CD4-positive, alpha-beta T cell treated with Interferon alpha-2 for 1 hour (primary cell): ENCODE measurements at regions not wholly inside any gene's neighbourhood (a gene's known extent, or its start where the extent isn't known, plus 50 kb on each side); places are given as distances from the start of the nearest gene placed in this dataset.

Experiments used
- DNase-seq, 2 donors: peaks; one replicate each; pipeline ENCODE4 v3.0.0-alpha.2; 2020 to 2022

GRCh38 chr4:110675426-110675825 is 52.5 kb upstream of the PITX2 start:
- no peak for DNase-seq

GRCh38 chr4:110676241-110676640 is 53.4 kb upstream of the PITX2 start:
- no peak for DNase-seq

- no peak for DNase-seq
Observed at GRCh38 chr4:110678517-110679227, 55.8 kb upstream of the PITX2 start.

- no peak for DNase-seq
Observed at GRCh38 chr4:110680265-110680664, 57.4 kb upstream of the PITX2 start.

- no peak for DNase-seq
Observed at GRCh38 chr4:110681381-110681780, 58.5 kb upstream of the PITX2 start.

GRCh38 chr4:110682311-110682710 is 59.4 kb upstream of the PITX2 start:
- DNase-seq = no peak

GRCh38 chr4:110683601-110684000 is 60.7 kb upstream of the PITX2 start:
- DNase-seq = no peak

GRCh38 chr4:110702326-110702725 is 79.4 kb upstream of the PITX2 start:
- no peak for DNase-seq

- no peak for DNase-seq
Observed at GRCh38 chr4:110704748-110705439, 82.0 kb upstream of the PITX2 start.

- no peak for DNase-seq
Observed at GRCh38 chr4:110705440-110705782, 82.5 kb upstream of the PITX2 start.

- DNase-seq = no peak
Observed at GRCh38 chr4:110710070-110710469, 87.2 kb upstream of the PITX2 start.

- DNase-seq = no peak
Observed at GRCh38 chr4:110712486-110712885, 89.6 kb upstream of the PITX2 start.

GRCh38 chr4:110730318-110730717 is 107.4 kb upstream of the PITX2 start:
- DNase-seq = no peak

- DNase-seq = no peak
Observed at GRCh38 chr4:110733901-110734300, 111.0 kb upstream of the PITX2 start.

GRCh38 chr4:110735686-110736085 is 112.8 kb upstream of the PITX2 start:
- DNase-seq = no peak

- DNase-seq = no peak
Observed at GRCh38 chr4:110737931-110738330, 115.1 kb upstream of the PITX2 start.

- no peak for DNase-seq
Observed at GRCh38 chr4:110742143-110742542, 119.3 kb upstream of the PITX2 start.

GRCh38 chr4:110748071-110748470 is 125.2 kb upstream of the PITX2 start:
- DNase-seq = no peak

- DNase-seq = no peak
Observed at GRCh38 chr4:110751183-110751582, 128.3 kb upstream of the PITX2 start.

- no peak for DNase-seq
Observed at GRCh38 chr4:110751986-110752385, 129.1 kb upstream of the PITX2 start.

GRCh38 chr4:110753466-110753865 is 130.6 kb upstream of the PITX2 start:
- no peak for DNase-seq

GRCh38 chr4:110754716-110755115 is 131.8 kb upstream of the PITX2 start:
- no peak for DNase-seq

GRCh38 chr4:110769578-110769977 is 146.7 kb upstream of the PITX2 start:
- DNase-seq = no peak

GRCh38 chr4:110770353-110770752 is 147.5 kb upstream of the PITX2 start:
- no peak for DNase-seq

GRCh38 chr4:110778521-110778920 is 155.6 kb upstream of the PITX2 start:
- no peak for DNase-seq
